SJSA1 (cell line): ENCODE measurements at regions not wholly inside any gene's neighbourhood (a gene's known extent, or its start where the extent isn't known, plus 50 kb on each side); places are given as distances from the start of the nearest gene placed in this dataset.
"Not testable (repeated sequence)": the region's sequence is repeated elsewhere in the genome, so short reads cannot be mapped to it uniquely, and the experiment has no call there.

Experiments used
- DNase-seq, 2 experiments: peaks; one replicate each; pipeline ENCODE4 v3.0.0-alpha.2; 2015 to 2020; ENCODE audit warnings: low spot score in 2 of 2, low read depth in 1 of 2
- H3K27ac ChIP-seq: fragments of 250-450 bp; sonication (Bioruptor Pico); 2 replicates; pipeline ENCODE4 v1.5.1; 2020; ENCODE audit warnings: mild to moderate bottlenecking, moderate library complexity
- H3K27me3 ChIP-seq: fragments of 250-450 bp; sonication (Bioruptor Pico); replicated peaks from 2 replicates; pipeline ENCODE4 v1.5.1; 2020; ENCODE audit warnings: mild to moderate bottlenecking, moderate library complexity
- H3K36me3 ChIP-seq: fragments of 250-450 bp; sonication (Bioruptor Pico); 2 replicates; pipeline ENCODE4 v1.5.1; 2020; ENCODE audit warnings: mild to moderate bottlenecking
- H3K4me1 ChIP-seq: fragments of 250-450 bp; sonication (Bioruptor Pico); replicated peaks from 2 replicates; pipeline ENCODE4 v1.6.1; 2021; ENCODE audit warnings: mild to moderate bottlenecking
- H3K4me3 ChIP-seq: fragments of 250-450 bp; sonication (Bioruptor Pico); 2 replicates; pipeline ENCODE4 v1.5.1; 2020; ENCODE audit warnings: mild to moderate bottlenecking
- H3K9me3 ChIP-seq: fragments of 250-450 bp; sonication (Bioruptor Pico); replicated peaks from 2 replicates; pipeline ENCODE4 v1.5.1; 2020; ENCODE audit warnings: mild to moderate bottlenecking

- H3K27me3 ChIP-seq, H3K36me3 ChIP-seq, H3K27ac ChIP-seq, H3K9me3 ChIP-seq, H3K4me1 ChIP-seq, DNase-seq, H3K4me3 ChIP-seq: not testable (repeated sequence)
Observed at GRCh38 chr2:53313644-53314043, 454.0 kb upstream of the CHAC2 start.

GRCh38 chr2:53312721-53313120 is 454.9 kb upstream of the CHAC2 start:
- Histone ChIP-seq H3K4me1 (no peaks in the 10 kb centered on the region), H3K36me3 (no peaks in the 10 kb centered on the region), H3K27ac (no peak overlapping the region), H3K4me3 (no peak overlapping the region), H3K27me3 (no peaks in the 10 kb centered on the region), H3K9me3 (no peaks in the 10 kb centered on the region)
- no peak for DNase-seq

GRCh38 chr2:53312181-53312580 is 455.4 kb upstream of the CHAC2 start:
- no peaks in the 10 kb centered on the region for H3K9me3 ChIP-seq
- no peaks in the 10 kb centered on the region for H3K4me1 ChIP-seq
- no peaks in the 10 kb centered on the region for H3K36me3 ChIP-seq
- DNase-seq = no peak
- no peak overlapping the region for H3K4me3 ChIP-seq
- H3K27ac ChIP-seq = no peak overlapping the region
- no peaks in the 10 kb centered on the region for H3K27me3 ChIP-seq

GRCh38 chr2:53303012-53303578 is 464.5 kb upstream of the CHAC2 start:
- H3K4me3 ChIP-seq = no peak overlapping the region

GRCh38 chr2:53302455-53302854 is 465.1 kb upstream of the CHAC2 start:
- Histone ChIP-seq H3K4me1 (no peaks in the 10 kb centered on the region), H3K4me3 (no peak overlapping the region), H3K27me3 (no peaks in the 10 kb centered on the region), H3K27ac (no peak overlapping the region), H3K9me3 (no peaks in the 10 kb centered on the region), H3K36me3 (no peaks in the 10 kb centered on the region)
- no peak for DNase-seq

More at GRCh38 chr2:53303012-53303578, 464.5 kb upstream of the CHAC2 start:
- no peaks in the 10 kb centered on the region for H3K4me1 ChIP-seq
- no peaks in the 10 kb centered on the region for H3K9me3 ChIP-seq
- H3K27me3 ChIP-seq = no peaks in the 10 kb centered on the region
- H3K36me3 ChIP-seq = no peaks in the 10 kb centered on the region
- DNase-seq = no peak
- H3K27ac ChIP-seq = no peak overlapping the region

GRCh38 chr2:53289309-53290006 is 478.1 kb upstream of the CHAC2 start:
- H3K4me3 ChIP-seq = no peak overlapping the region
- H3K4me1 ChIP-seq = no peaks in the 10 kb centered on the region
- no peak overlapping the region for H3K27ac ChIP-seq
- no peaks in the 10 kb centered on the region for H3K36me3 ChIP-seq
- no peak for DNase-seq
- no peaks in the 10 kb centered on the region for H3K9me3 ChIP-seq
- no peaks in the 10 kb centered on the region for H3K27me3 ChIP-seq

GRCh38 chr2:53286345-53286744 is 481.3 kb upstream of the CHAC2 start:
- H3K27me3 ChIP-seq = no peaks in the 10 kb centered on the region
- no peak for DNase-seq
- H3K27ac ChIP-seq = no peak overlapping the region
- H3K36me3 ChIP-seq = no peaks in the 10 kb centered on the region
- no peaks in the 10 kb centered on the region for H3K4me1 ChIP-seq
- no peaks in the 10 kb centered on the region for H3K9me3 ChIP-seq
- no peak overlapping the region for H3K4me3 ChIP-seq

GRCh38 chr2:53275743-53276142 is 491.9 kb upstream of the CHAC2 start:
- no peak overlapping the region for H3K27ac ChIP-seq
- no peaks in the 10 kb centered on the region; the same call in 1 of the 2 replicates for H3K27me3 ChIP-seq
- no peaks in the 10 kb centered on the region for H3K4me1 ChIP-seq
- no peaks in the 10 kb centered on the region for H3K9me3 ChIP-seq
- no peak for DNase-seq
- no peaks in the 10 kb centered on the region for H3K36me3 ChIP-seq
- no peak overlapping the region for H3K4me3 ChIP-seq

GRCh38 chr2:53268626-53269025 is 499.0 kb upstream of the CHAC2 start:
- Histone ChIP-seq H3K4me3 (no peak overlapping the region), H3K9me3 (no peaks in the 10 kb centered on the region), H3K27ac (no peak overlapping the region), H3K27me3 (no peaks in the 10 kb centered on the region; the same call in 1 of the 2 replicates), H3K4me1 (no peaks in the 10 kb centered on the region), H3K36me3 (no peaks in the 10 kb centered on the region)
- DNase-seq = no peak

- Histone ChIP-seq H3K36me3 (no peaks in the 10 kb centered on the region), H3K27ac (no peak overlapping the region), H3K27me3 (no peaks in the 10 kb centered on the region; the same call in 1 of the 2 replicates), H3K9me3 (no peaks in the 10 kb centered on the region), H3K4me3 (no peak overlapping the region), H3K4me1 (no peaks in the 10 kb centered on the region)
- no peak for DNase-seq
Observed at GRCh38 chr2:53268086-53268485, 499.5 kb upstream of the CHAC2 start.

- Histone ChIP-seq H3K9me3 (no peaks in the 10 kb centered on the region), H3K36me3 (no peaks in the 10 kb centered on the region), H3K27ac (no peak overlapping the region), H3K27me3 (no peaks in the 10 kb centered on the region), H3K4me1 (no peaks in the 10 kb centered on the region), H3K4me3 (no peak overlapping the region)
- DNase-seq = no peak
Observed at GRCh38 chr2:53265544-53266299, 501.9 kb upstream of the CHAC2 start.

GRCh38 chr2:53260568-53260967 is 507.0 kb upstream of the CHAC2 start:
- no peaks in the 10 kb centered on the region for H3K27me3 ChIP-seq
- no peaks in the 10 kb centered on the region for H3K4me1 ChIP-seq
- no peaks in the 10 kb centered on the region for H3K9me3 ChIP-seq
- H3K36me3 ChIP-seq = no peaks in the 10 kb centered on the region
- DNase-seq = no peak
- no peak overlapping the region for H3K4me3 ChIP-seq
- no peak overlapping the region for H3K27ac ChIP-seq

GRCh38 chr2:53259395-53260009 is 508.1 kb upstream of the CHAC2 start:
- Histone ChIP-seq H3K4me3 (no peak overlapping the region), H3K4me1 (no peaks in the 10 kb centered on the region), H3K9me3 (no peaks in the 10 kb centered on the region), H3K36me3 (no peaks in the 10 kb centered on the region), H3K27ac (no peak overlapping the region), H3K27me3 (no peaks in the 10 kb centered on the region)
- DNase-seq = no peak

- no peak overlapping the region for H3K27ac ChIP-seq
- H3K4me1 ChIP-seq = no peaks in the 10 kb centered on the region
- no peak overlapping the region for H3K4me3 ChIP-seq
- no peaks in the 10 kb centered on the region for H3K9me3 ChIP-seq
- H3K27me3 ChIP-seq = no peaks in the 10 kb centered on the region
- no peaks in the 10 kb centered on the region for H3K36me3 ChIP-seq
- DNase-seq = no peak
Observed at GRCh38 chr2:53257287-53257686, 510.3 kb upstream of the CHAC2 start.
